Transverse colon (tissue), 4 donors: ENCODE measurements at regions not wholly inside any gene's neighbourhood (a gene's known extent, or its start where the extent isn't known, plus 50 kb on each side); places are given as distances from the start of the nearest gene placed in this dataset.

Experiments used
- POLR2A ChIP-seq: fragments of 450-650 bp; IDR thresholded peaks from one replicate; pipeline ENCODE4 v1.6.1; 2016; ENCODE audit warnings: antibody characterized with exemption, mild to moderate bottlenecking, moderate library complexity
- POLR2AphosphoS5 ChIP-seq, 3 donors: sonication (generic); formaldehyde crosslinking; IDR thresholded peaks; one replicate each; pipeline ENCODE4 v1.6.1; 2016; ENCODE audit warnings: antibody characterized with exemption in 3 of 3
- TF ChIP-seq, protein P1 (sequence below), 5 experiments: fragments of 200-600 bp in 3 of 5; fragments of 450-650 bp in 2 of 5; sonication (generic) in 3 of 5; IDR thresholded peaks; 1 replicate in 2 of 5; 2 replicates in 3 of 5; pipeline ENCODE4 v1.5.1; 2016 to 2017; ENCODE audit warnings: antibody characterized with exemption in 5 of 5, inconsistent platforms in 3 of 5, mild to moderate bottlenecking in 2 of 5, moderate library complexity in 1 of 5

DNA sequence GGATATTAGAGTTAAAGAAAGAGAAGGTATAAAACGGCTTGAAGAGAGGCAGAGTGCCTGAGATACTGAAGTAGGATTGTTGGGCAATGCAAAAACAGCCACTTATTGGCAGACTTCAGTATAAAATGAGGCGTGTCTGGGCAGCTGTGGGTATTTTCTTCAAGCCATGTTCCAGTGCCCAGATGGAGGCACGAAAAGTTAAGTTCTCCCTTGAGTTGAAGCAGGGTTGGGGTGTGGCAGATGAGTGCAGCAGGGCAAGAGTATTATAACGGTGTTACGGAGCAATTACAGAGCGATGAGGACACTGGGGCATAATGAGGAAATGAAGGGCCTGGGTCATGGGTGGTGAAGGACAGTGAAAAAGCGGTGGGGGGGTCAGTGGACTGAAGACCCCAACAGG is 73.7 kb upstream of the CREB3L1 start:
- TF ChIP-seq POLR2A (no peak), POLR2AphosphoS5 (IDR thresholded peaks at IDR 0.05) (no peak)
- TF ChIP-seq, protein P1, sequence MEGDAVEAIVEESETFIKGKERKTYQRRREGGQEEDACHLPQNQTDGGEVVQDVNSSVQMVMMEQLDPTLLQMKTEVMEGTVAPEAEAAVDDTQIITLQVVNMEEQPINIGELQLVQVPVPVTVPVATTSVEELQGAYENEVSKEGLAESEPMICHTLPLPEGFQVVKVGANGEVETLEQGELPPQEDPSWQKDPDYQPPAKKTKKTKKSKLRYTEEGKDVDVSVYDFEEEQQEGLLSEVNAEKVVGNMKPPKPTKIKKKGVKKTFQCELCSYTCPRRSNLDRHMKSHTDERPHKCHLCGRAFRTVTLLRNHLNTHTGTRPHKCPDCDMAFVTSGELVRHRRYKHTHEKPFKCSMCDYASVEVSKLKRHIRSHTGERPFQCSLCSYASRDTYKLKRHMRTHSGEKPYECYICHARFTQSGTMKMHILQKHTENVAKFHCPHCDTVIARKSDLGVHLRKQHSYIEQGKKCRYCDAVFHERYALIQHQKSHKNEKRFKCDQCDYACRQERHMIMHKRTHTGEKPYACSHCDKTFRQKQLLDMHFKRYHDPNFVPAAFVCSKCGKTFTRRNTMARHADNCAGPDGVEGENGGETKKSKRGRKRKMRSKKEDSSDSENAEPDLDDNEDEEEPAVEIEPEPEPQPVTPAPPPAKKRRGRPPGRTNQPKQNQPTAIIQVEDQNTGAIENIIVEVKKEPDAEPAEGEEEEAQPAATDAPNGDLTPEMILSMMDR (IDR thresholded peaks at IDR 0.05) = no peak
